ENCODE measurements at regions not wholly inside any gene's neighbourhood (a gene's known extent, or its start where the extent isn't known, plus 50 kb on each side); places are given as distances from the start of the nearest gene placed in this dataset.

DNA sequence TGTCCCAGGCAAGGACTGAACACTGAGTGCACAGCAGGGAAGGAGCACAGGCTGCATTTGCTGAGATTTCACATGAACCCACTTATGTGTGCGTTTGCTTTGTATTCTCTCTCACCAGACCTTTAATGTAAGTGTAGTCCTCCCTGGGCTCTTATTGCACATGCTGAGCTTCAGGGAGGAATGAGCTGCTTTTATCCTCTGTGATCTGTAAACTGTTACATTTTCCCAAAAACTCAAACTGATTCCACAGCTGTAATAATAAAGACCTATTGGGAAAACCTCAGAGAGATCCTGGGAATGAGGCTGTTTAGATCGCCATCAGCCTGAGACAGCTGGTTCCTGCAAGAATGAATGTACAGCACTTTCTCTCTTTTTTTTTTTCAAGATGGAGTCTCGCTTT lies 53.6 kb upstream of the ADORA2B start:
- no peak for TF ChIP-seq CTCF (IDR thresholded peaks at IDR 0.05)
- TF ChIP-seq POLR2A (IDR thresholded peaks at IDR 0.05), result no peak
